NB4 (cell line): ENCODE measurements at regions not wholly inside any gene's neighbourhood (a gene's known extent, or its start where the extent isn't known, plus 50 kb on each side); places are given as distances from the start of the nearest gene placed in this dataset.

Source experiments
- POLR2A ChIP-seq: IDR thresholded peaks from 2 replicates; pipeline ENCODE4 v1.6.1; 2011; ENCODE audit warnings: mild to moderate bottlenecking; ENCODE audit not compliant: insufficient read length; ENCODE audit errors: extremely low read depth
- TF ChIP-seq, protein P1 (sequence below): IDR thresholded peaks from one replicate; pipeline ENCODE4 v1.5.1; 2012; ENCODE audit warnings: low read depth, low read length

DNA sequence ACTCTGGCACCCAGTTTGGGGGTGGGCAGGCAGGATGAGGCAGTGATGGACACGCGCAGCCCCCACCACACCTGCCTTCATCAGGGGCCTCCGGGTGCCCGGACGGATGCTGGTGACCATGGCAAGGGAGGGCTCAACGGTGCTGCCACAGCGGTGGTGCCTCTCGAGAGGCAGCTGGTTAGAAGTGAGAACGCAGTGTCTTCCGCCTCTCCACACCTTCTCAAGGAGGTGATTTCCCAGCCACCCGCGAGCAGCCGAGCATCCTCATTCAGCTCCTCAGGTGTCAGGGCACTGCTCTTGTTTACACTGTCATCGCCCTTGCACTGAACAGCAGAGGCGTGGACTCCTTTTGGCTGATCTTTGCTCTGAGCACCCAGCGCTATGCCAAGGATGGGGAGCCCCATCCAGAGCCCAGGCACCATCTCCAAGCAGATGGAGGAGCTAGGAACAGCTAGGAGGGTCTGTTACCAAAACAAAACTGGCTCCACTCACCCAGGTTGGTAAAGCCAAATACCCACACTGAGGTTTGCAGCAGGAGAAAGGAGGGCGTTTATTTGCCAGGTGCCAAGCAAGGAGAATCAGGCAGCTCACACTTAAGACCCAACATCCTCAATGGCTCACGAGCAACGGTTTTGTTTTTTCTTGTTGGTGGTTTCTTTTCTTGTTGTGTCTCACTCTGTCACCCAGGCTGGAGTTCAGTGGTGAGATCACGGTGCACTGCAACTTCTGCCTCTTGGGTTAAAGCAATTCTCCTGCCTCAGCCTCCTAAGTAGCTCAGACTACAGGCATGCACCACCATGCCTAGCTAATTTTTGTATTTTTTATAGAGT lies 174.3 kb upstream of the TNRC6C start:
- TF ChIP-seq, protein P1, sequence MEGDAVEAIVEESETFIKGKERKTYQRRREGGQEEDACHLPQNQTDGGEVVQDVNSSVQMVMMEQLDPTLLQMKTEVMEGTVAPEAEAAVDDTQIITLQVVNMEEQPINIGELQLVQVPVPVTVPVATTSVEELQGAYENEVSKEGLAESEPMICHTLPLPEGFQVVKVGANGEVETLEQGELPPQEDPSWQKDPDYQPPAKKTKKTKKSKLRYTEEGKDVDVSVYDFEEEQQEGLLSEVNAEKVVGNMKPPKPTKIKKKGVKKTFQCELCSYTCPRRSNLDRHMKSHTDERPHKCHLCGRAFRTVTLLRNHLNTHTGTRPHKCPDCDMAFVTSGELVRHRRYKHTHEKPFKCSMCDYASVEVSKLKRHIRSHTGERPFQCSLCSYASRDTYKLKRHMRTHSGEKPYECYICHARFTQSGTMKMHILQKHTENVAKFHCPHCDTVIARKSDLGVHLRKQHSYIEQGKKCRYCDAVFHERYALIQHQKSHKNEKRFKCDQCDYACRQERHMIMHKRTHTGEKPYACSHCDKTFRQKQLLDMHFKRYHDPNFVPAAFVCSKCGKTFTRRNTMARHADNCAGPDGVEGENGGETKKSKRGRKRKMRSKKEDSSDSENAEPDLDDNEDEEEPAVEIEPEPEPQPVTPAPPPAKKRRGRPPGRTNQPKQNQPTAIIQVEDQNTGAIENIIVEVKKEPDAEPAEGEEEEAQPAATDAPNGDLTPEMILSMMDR = no peak
- TF ChIP-seq POLR2A = no peak
